SKM-1 treated with dmso at 0.1 percent for 144 hours (cell line): ENCODE measurements at regions not wholly inside any gene's neighbourhood (a gene's known extent, or its start where the extent isn't known, plus 50 kb on each side); places are given as distances from the start of the nearest gene placed in this dataset.

ENCODE experiments used
- DNase-seq: peaks from one replicate; lab custom pipeline; 2025; ENCODE audit not compliant: unreplicated experiment; lab: John Stamatoyannopoulos, UW

DNA sequence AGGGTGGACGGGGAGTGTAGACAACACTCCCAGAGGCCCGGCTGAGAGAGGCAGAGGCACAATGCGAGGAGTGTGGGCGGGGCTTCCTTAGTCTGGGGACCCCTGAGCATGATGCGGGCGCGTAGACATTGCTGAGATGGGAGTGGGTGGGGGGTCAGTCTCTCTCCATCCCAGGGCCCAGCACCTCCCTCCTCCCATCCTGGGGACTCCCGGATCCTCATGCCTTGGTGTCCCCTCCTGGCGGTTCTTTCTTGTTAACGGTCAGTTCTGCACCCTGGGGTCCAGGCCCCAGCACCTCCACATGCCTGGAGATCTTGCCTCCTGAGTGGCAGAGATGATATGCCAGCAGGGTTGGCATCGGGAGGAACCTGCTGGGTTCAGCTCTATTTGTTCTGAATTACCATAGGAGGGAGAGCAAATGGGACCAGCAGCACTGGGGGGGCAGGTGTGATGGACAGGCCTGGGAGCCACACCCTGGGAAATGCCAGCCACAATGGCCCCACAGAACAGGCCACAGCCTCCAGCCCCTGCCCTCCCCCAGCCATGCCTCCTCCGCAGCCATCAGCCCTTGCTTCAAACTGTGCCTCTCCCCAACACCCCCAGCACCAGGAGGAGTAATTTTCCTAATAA, 55.7 kb downstream of the RTL6 start:
- DNase-seq: no peak

DNA sequence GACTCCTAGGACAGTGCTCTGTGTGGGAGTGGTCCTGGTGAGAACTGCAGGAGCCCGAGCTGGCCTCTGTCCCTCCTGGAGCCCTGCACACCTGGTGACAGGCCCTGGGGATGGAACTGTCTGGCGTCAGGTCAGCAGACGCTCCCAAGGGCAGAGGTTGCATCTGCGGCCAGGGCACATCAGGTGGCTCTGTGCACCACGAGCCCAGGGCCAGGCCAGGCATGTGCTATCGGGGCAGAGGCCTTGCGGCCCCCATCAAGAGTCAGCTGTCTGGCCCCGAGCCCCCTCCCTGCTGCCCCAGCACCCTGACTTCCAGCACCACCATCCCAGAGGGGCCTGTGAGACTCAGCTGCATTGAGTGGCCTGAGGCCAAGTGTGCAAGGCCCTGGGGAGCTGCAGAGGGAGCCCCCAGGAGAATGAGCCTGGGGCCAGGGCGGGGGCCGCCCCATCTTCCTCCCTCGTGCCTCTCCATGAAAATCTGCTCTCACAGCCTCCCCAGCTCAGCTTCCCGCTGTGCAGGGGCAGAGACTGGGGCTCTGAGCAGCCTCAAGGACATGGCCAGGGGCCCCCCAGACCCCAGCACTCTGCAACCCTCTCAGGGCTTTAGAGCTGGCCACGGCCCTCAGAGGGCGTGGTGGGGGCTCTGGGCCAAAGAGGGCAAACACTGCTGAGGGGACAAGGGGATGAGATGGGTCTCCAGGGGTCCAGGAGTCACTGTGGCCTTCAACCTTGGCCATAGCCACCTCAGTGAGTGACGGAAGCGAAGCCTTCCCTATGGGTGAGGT, 56.4 kb downstream of the RTL6 start:
- DNase-seq: no peak

DNA sequence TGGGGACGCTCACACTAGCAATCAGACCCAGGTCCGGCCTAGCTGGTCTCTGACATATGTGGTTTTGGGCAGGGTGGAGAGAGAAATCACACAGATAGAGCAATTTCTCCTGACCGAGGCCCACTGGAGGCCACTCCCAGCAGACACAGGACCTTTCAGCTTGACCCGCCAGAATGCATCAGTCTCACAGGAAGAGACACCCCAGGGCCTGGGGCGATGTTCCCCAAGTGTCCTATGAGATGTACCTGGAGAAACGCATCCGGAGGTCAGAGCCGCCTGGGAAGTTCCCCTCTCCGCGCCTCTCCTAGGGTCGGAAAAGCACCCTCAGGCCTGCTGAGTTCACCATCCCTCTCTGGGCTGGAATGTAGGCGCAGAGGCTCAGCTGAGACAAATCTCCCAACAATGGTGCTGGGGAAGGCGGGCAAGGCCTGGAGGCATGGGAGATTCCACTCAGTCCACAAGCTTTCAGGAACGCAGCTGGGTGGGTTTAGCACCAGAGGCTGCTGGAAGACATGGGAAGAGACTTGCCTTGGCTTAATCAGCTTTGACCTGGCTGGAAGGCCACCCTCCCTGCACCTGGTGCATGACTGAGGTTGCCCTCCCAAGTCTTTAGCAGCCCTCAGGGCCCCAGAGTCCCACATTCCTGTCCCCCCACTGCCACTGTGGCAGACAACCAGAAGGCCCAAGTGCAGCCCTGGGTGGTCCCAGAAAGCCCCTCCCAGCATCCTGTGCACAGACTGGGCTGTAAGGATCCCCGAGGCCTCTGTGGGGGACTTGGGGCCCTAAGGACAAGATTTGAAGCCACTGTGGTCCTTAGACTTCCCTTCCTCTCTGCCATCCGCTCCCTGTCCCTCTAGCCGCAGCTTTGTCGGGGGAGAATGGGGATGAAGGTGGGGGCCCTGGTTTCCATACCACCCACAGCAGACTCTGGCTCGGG, 57.5 kb downstream of the RTL6 start:
- DNase-seq: no peak

- no peak for DNase-seq
Observed at GRCh38 chr22:44439356-44440223, 58.4 kb downstream of the RTL6 start.

GRCh38 chr22:44438481-44439131, 59.4 kb downstream of the RTL6 start:
- no peak for DNase-seq

- DNase-seq: no peak
Observed at GRCh38 chr22:44438056-44438455, 60.0 kb downstream of the RTL6 start.

- no peak for DNase-seq
Observed at GRCh38 chr22:44437216-44438055, 60.6 kb downstream of the RTL6 start.

- no peak for DNase-seq
Observed at GRCh38 chr22:44436736-44437135, 61.3 kb downstream of the RTL6 start.

GRCh38 chr22:44431256-44431655, 66.8 kb downstream of the RTL6 start:
- no peak for DNase-seq

DNA sequence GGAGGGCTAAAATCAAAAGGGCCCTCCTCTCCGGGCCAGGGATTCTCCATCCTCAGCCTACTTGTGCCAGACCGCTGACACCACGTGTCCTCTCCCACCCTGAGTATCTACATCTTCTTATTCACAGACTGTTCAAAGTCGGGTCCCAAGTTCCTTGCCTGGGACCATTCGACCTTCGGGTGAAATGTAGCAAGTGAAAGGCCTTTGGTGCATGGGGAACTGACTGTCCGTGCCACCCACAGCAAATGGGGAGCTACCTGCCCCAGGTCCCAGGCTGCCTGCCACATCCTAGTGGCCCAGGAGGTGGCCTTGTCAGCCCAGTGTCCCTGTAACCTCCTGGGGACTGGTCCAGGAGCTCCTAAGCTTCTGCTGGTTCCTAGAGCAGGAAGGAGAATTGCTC, 67.3 kb downstream of the RTL6 start:
- no peak for DNase-seq

GRCh38 chr22:44429941-44430587, 68.0 kb downstream of the RTL6 start:
- no peak for DNase-seq

GRCh38 chr22:44428941-44429830, 68.8 kb downstream of the RTL6 start:
- no peak for DNase-seq

GRCh38 chr22:44427611-44428470, 70.2 kb downstream of the RTL6 start:
- DNase-seq: no peak

- DNase-seq: no peak
Observed at GRCh38 chr22:44426981-44427380, 71.1 kb downstream of the RTL6 start.

DNA sequence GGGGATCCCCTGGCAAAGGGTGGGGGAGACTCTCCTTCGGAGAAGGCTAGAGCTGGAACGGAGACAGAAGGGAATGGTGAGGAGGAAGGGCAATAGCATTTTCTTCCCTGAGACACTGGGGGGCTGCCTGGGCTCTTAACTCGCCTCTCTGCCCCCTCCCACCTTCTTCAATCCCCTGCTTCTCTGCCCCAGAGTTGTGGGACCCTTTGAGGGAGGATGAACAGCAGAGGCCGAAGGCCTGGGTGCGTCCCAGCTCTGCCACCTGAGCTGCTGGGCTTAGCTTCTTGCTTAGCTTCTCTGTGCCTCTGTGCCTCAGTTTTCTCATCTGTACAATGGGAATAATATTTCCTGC, 72.4 kb downstream of the RTL6 start:
- DNase-seq: no peak

DNA sequence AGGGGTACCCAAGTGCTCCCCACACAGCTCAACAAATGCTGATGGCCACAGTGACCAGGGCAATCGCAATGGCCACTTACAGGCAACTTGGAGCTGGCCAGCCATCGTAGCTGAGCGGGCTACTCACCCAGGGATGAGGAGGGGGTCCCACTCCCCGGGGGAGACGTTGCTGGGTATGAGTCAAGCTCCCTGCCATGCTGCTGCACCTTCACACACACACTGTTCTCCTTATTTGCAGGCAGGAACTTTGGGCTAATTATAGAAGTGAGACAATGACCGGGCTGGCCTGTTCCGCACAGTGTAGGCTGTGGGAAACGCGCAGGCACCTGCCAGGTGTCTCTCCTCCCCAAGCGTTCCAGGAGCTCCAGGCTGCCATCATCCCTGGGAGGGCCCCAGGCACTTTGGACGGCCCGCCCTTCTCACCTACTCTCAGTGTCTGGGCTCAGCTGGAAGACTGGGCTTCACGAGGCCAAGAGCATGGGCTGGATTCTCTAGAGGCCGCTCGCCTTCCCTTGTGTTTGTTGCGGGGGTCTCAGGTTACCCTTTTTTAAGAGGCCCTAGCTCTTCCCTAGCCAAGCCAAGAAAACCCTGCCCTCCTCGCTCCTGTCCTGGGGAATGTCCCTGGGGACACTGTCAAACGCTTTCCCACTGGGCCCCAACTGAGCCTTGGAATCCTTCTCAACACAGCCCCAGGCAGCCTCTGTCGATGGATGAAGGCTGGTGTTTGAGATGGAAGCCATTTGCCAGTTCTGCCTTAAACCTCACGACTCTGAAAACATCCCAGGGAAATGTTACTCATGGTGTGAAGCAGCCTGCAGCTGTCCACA, 73.0 kb downstream of the RTL6 start:
- DNase-seq: no peak
